Brain microvascular endothelial cell (primary cell): ENCODE measurements at regions not wholly inside any gene's neighbourhood (a gene's known extent, or its start where the extent isn't known, plus 50 kb on each side); places are given as distances from the start of the nearest gene placed in this dataset.

ENCODE experiments used
- DNase-seq: peaks from one replicate; pipeline ENCODE4 v3.0.0-alpha.2; 2020
- H3K27ac ChIP-seq: fragments of 250-450 bp; sonication (Bioruptor Pico); 2 replicates; pipeline ENCODE4 v1.5.1; 2020; ENCODE audit warnings: mild to moderate bottlenecking, moderate library complexity
- H3K27me3 ChIP-seq: fragments of 250-450 bp; sonication (Bioruptor Pico); replicated peaks from 2 replicates; pipeline ENCODE4 v1.5.1; 2020; ENCODE audit warnings: mild to moderate bottlenecking
- H3K36me3 ChIP-seq: fragments of 250-450 bp; sonication (Bioruptor Pico); replicated peaks from 2 replicates; pipeline ENCODE4 v1.5.1; 2020; ENCODE audit warnings: mild to moderate bottlenecking
- H3K4me3 ChIP-seq: 2 replicates; pipeline ENCODE4 v1.5.1; 2011; ENCODE audit warnings: low read depth, mild to moderate bottlenecking, control low read depth, low read length, moderate library complexity
- CTCF ChIP-seq: IDR thresholded peaks from 2 replicates; pipeline ENCODE4 v1.5.1; 2011; ENCODE audit warnings: low read depth, mild to moderate bottlenecking, moderate library complexity, low read length, control low read depth, inconsistent platforms; ENCODE audit errors: missing control alignments
- in situ Hi-C: cut with HindIII; loops from 2 replicates; pipeline ENCODE4 v1.10.0; 2017; ENCODE audit warnings: low sequenced_read_pairs, low pct_ligation_motif_present

GRCh38 chr6:137787016-137787415, 80.0 kb upstream of the TNFAIP3 start:
- in situ Hi-C loops: no loop called here
- Histone ChIP-seq H3K36me3 (no peaks in the 10 kb centered on the region), H3K27ac (no peak overlapping the region), H3K4me3 (no peak overlapping the region), H3K27me3 (no peaks in the 10 kb centered on the region)
- no peak for DNase-seq
- TF ChIP-seq CTCF: no peak

- H3K27ac ChIP-seq: no peak overlapping the region
- DNase-seq: no peak
- no peaks in the 10 kb centered on the region for H3K36me3 ChIP-seq
- in situ Hi-C loops: no loop called here
- no peak for TF ChIP-seq CTCF
- no peak overlapping the region for H3K4me3 ChIP-seq
- no peaks in the 10 kb centered on the region for H3K27me3 ChIP-seq
Measured at GRCh38 chr6:137788248-137788647, 78.8 kb upstream of the TNFAIP3 start.

- no peak for DNase-seq
- in situ Hi-C loops: no loop called here
- H3K36me3 ChIP-seq: no peaks in the 10 kb centered on the region
- no peak overlapping the region for H3K27ac ChIP-seq
- no peaks in the 10 kb centered on the region for H3K27me3 ChIP-seq
- TF ChIP-seq CTCF: no peak
- no peak overlapping the region for H3K4me3 ChIP-seq
Measured at GRCh38 chr6:137791281-137792159, 75.5 kb upstream of the TNFAIP3 start.

GRCh38 chr6:137792160-137793033, 74.7 kb upstream of the TNFAIP3 start:
- no peak for DNase-seq

More at GRCh38 chr6:137792160-137793033, 74.7 kb upstream of the TNFAIP3 start:
- TF ChIP-seq CTCF: no peak
- Histone ChIP-seq H3K27me3 (no peaks in the 10 kb centered on the region), H3K4me3 (no peak overlapping the region), H3K36me3 (no peaks in the 10 kb centered on the region), H3K27ac (no peak overlapping the region)
- in situ Hi-C loops: no loop called here
